ENCODE measurements at regions not wholly inside any gene's neighbourhood (a gene's known extent, or its start where the extent isn't known, plus 50 kb on each side); places are given as distances from the start of the nearest gene placed in this dataset.

DNA sequence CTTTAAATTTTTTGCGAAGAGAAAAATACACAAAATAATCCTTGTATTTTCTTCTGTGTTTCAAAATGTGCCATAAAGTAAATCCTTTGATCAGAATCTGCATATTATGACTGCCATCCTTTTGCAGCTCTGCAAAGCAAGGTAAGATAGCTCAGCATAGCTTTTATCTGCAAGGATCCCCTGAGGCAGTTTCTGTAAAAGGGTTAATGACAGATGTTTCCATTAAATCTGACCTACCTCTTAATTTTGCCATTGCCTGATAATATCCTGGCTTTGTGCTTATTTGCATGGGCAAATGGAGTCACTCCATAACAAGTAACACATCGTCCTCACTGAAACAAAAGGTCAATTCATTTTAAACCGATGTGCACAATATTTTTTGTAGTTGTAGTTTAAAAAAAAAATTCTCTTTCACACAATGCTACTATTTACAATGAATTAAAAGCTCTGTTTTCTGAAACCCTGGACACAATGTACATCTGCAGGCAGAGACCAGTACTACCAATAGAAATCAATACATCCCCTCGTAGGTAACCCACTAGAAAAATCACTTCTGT is 108.5 kb upstream of the SOX5 start:
- H3K36me3 Mint-ChIP-seq (ENCODE audit: low read depth, unreplicated experiment) = no peaks in the 10 kb centered on the region
- no peak overlapping the region for H3K4me3 Mint-ChIP-seq (ENCODE audit: unreplicated experiment)
- TF ChIP-seq, protein P1, sequence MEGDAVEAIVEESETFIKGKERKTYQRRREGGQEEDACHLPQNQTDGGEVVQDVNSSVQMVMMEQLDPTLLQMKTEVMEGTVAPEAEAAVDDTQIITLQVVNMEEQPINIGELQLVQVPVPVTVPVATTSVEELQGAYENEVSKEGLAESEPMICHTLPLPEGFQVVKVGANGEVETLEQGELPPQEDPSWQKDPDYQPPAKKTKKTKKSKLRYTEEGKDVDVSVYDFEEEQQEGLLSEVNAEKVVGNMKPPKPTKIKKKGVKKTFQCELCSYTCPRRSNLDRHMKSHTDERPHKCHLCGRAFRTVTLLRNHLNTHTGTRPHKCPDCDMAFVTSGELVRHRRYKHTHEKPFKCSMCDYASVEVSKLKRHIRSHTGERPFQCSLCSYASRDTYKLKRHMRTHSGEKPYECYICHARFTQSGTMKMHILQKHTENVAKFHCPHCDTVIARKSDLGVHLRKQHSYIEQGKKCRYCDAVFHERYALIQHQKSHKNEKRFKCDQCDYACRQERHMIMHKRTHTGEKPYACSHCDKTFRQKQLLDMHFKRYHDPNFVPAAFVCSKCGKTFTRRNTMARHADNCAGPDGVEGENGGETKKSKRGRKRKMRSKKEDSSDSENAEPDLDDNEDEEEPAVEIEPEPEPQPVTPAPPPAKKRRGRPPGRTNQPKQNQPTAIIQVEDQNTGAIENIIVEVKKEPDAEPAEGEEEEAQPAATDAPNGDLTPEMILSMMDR (IDR thresholded peaks at IDR 0.05; ENCODE audit: unreplicated experiment) = no peak
- DNase-seq (ENCODE audit: low spot score) = no peak
- H3K4me1 Mint-ChIP-seq (ENCODE audit: unreplicated experiment) = no peaks in the 10 kb centered on the region
- H3K27ac Mint-ChIP-seq (ENCODE audit: unreplicated experiment) = no peak overlapping the region
- H3K9me3 Mint-ChIP-seq (ENCODE audit: unreplicated experiment) = no peaks in the 10 kb centered on the region
- no peaks in the 10 kb centered on the region for H3K27me3 Mint-ChIP-seq (ENCODE audit: unreplicated experiment)

DNA sequence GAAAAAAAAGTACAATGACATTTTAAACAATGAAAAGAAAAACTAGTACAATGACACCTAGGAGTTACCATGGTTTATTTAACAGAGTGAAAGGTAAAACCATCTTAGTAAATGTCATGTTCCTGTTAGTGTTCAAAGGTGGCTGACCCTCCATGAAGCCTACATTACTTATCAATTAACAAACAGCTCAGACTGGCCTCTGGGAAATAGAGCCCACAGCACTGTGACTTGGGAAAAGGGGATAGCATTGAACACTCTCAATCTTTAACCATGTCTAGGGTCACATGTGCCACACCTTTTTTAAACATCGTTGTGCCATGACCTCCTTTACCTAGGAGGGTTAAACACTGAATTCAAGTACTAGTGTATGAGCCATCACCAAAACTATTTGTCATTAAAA is 106.3 kb upstream of the SOX5 start:
- no peaks in the 10 kb centered on the region for H3K9me3 Mint-ChIP-seq (ENCODE audit: unreplicated experiment)
- no peaks in the 10 kb centered on the region for H3K27me3 Mint-ChIP-seq (ENCODE audit: unreplicated experiment)
- no peak overlapping the region for H3K27ac Mint-ChIP-seq (ENCODE audit: unreplicated experiment)
- H3K36me3 Mint-ChIP-seq (ENCODE audit: low read depth, unreplicated experiment) = no peaks in the 10 kb centered on the region
- H3K4me1 Mint-ChIP-seq (ENCODE audit: unreplicated experiment) = no peaks in the 10 kb centered on the region
- DNase-seq (ENCODE audit: low spot score) = no peak
- H3K4me3 Mint-ChIP-seq (ENCODE audit: unreplicated experiment) = no peak overlapping the region
- TF ChIP-seq, protein P1 (IDR thresholded peaks at IDR 0.05; ENCODE audit: unreplicated experiment) = no peak

DNA sequence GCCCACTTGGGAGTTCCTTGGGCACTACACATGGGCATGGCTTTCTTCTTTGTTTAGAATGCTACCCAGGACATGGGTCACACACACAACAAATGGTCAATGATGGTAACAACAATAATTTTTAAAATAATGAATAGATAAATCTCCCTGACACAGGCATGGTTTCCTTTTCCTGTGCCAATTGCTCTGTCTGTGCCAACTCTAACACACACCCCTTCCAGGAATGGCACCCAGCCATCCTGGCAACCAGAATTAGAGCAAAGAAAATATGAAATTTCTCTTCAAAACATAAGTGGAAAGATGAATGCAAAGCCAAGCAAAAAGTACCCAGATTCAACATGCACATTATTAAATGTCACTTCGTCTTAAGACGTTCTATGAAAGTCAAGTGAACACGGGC is 104.9 kb upstream of the SOX5 start:
- Mint-ChIP-seq H3K36me3 (ENCODE audit: low read depth, unreplicated experiment) (no peaks in the 10 kb centered on the region), H3K4me3 (ENCODE audit: unreplicated experiment) (no peak overlapping the region), H3K27ac (ENCODE audit: unreplicated experiment) (no peak overlapping the region), H3K9me3 (ENCODE audit: unreplicated experiment) (no peaks in the 10 kb centered on the region), H3K27me3 (ENCODE audit: unreplicated experiment) (no peaks in the 10 kb centered on the region), H3K4me1 (ENCODE audit: unreplicated experiment) (no peaks in the 10 kb centered on the region)
- TF ChIP-seq, protein P1 (IDR thresholded peaks at IDR 0.05; ENCODE audit: unreplicated experiment) = no peak
- no peak for DNase-seq (ENCODE audit: low spot score)

DNA sequence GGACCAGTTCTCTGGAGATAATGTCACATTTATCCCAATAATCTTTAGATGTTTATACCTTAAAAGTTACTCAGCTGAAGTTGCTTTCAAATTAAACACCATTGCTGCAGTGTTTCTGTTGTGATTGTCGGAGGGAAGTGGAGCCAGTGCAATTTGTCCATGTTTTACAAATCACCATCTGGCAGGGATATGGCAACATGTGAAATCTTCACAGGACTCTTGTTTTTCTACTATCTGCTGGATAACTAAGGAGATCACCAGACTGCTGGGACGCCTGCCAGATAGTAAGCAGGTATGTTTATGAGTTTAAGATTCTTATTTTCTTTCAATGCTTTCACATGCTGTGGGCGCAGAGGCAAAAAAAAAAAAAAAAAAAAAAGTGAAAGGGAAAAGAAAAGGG is 100.3 kb upstream of the SOX5 start:
- TF ChIP-seq, protein P1 (IDR thresholded peaks at IDR 0.05; ENCODE audit: unreplicated experiment) = no peak
- Mint-ChIP-seq H3K4me3 (ENCODE audit: unreplicated experiment) (no peak overlapping the region), H3K9me3 (ENCODE audit: unreplicated experiment) (no peaks in the 10 kb centered on the region), H3K27ac (ENCODE audit: unreplicated experiment) (no peak overlapping the region), H3K36me3 (ENCODE audit: low read depth, unreplicated experiment) (no peaks in the 10 kb centered on the region), H3K27me3 (ENCODE audit: unreplicated experiment) (no peaks in the 10 kb centered on the region), H3K4me1 (ENCODE audit: unreplicated experiment) (peaks cover 4% of the 10 kb centered on the region)
- no peak for DNase-seq (ENCODE audit: low spot score)

DNA sequence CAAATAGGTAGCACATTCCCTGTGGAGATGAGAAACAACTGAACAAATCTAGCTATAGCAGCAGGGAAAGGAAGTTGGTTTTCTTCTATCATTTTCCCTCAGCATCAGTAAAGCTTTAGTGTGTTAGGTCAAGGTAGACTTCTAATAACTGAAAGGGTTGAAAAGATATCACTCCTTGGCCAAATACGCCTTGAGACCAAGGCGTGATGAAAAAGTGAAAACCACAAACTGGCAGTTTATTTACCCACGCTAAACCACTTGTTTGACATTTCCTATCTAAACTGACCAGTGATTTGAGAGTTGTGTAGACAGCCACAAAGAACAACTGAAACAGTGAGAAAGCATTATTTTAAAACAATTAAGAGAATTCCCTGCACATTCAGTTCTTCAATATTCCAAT is 99.6 kb upstream of the SOX5 start:
- no peak for DNase-seq (ENCODE audit: low spot score)
- Mint-ChIP-seq H3K27me3 (ENCODE audit: unreplicated experiment) (no peaks in the 10 kb centered on the region), H3K27ac (ENCODE audit: unreplicated experiment) (no peak overlapping the region), H3K4me3 (ENCODE audit: unreplicated experiment) (no peak overlapping the region), H3K4me1 (ENCODE audit: unreplicated experiment) (peaks cover 4% of the 10 kb centered on the region), H3K9me3 (ENCODE audit: unreplicated experiment) (no peaks in the 10 kb centered on the region), H3K36me3 (ENCODE audit: low read depth, unreplicated experiment) (no peaks in the 10 kb centered on the region)
- TF ChIP-seq, protein P1 (IDR thresholded peaks at IDR 0.05; ENCODE audit: unreplicated experiment) = no peak

Data from endothelial cell (in vitro differentiated cells).